Effector memory CD8-positive, alpha-beta T cell (primary cell): ENCODE measurements at regions not wholly inside any gene's neighbourhood (a gene's known extent, or its start where the extent isn't known, plus 50 kb on each side); places are given as distances from the start of the nearest gene placed in this dataset.
"Not testable (repeated sequence)": the region's sequence is repeated elsewhere in the genome, so short reads cannot be mapped to it uniquely, and the experiment has no call there.

Experiments
- ATAC-seq: fragments of 150-1000 bp; cut with Tn5 transposase; replicated peaks from 2 replicates; pipeline ENCODE4 v1.10.0; 2021; ENCODE audit warnings: mild to moderate bottlenecking, moderate library complexity
- DNase-seq, 3 experiments: peaks; one replicate each; pipeline ENCODE4 v3.0.0; 2021
- H3K27ac Mint-ChIP-seq, 2 donors: one replicate each; pipeline ENCODE4 v1.8.0; 2022; ENCODE audit warnings: mild to moderate bottlenecking in 2 of 2, mixed read lengths in 2 of 2, moderate library complexity in 2 of 2
- H3K27me3 Mint-ChIP-seq, 2 donors: one replicate each; pipeline ENCODE4 v1.8.0; 2022; ENCODE audit warnings: mixed read lengths in 2 of 2
- H3K36me3 Mint-ChIP-seq: one replicate; pipeline ENCODE4 v1.8.0; 2022; ENCODE audit warnings: mild to moderate bottlenecking, moderate library complexity, mixed read lengths; ENCODE audit not compliant: insufficient read depth
- H3K4me1 Mint-ChIP-seq, 2 donors: one replicate each; pipeline ENCODE4 v1.8.0; 2022; ENCODE audit warnings: low read depth in 2 of 2, mixed read lengths in 2 of 2
- H3K4me3 Mint-ChIP-seq, 2 donors: one replicate each; pipeline ENCODE4 v1.8.0; 2022; ENCODE audit warnings: mild to moderate bottlenecking in 2 of 2, mixed read lengths in 2 of 2, moderate library complexity in 2 of 2
- H3K9me3 Mint-ChIP-seq, 2 donors: one replicate each; pipeline ENCODE4 v1.8.0; 2022; ENCODE audit warnings: mixed read lengths in 2 of 2

GRCh38 chr7:10475940-10476641 is 497.6 kb upstream of the PHF14 start:
- no peak for ATAC-seq
- DNase-seq: no peak
- Mint-ChIP-seq H3K4me3 (no peak overlapping the region), H3K36me3 (no peaks in the 10 kb centered on the region), H3K4me1 (no peaks in the 10 kb centered on the region), H3K27me3 (no peaks in the 10 kb centered on the region), H3K9me3 (peaks cover 0 to 2% of the 10 kb centered on the region in 2 donors), H3K27ac (no peak overlapping the region)

- no peaks in the 10 kb centered on the region for H3K27me3 Mint-ChIP-seq
- ATAC-seq (no peak), DNase-seq (no peak)
- H3K36me3 Mint-ChIP-seq: no peaks in the 10 kb centered on the region
- no peak overlapping the region for H3K4me3 Mint-ChIP-seq
- H3K9me3 Mint-ChIP-seq: peaks cover 0 to 2% of the 10 kb centered on the region in 2 donors
- H3K4me1 Mint-ChIP-seq: no peaks in the 10 kb centered on the region
- no peak overlapping the region for H3K27ac Mint-ChIP-seq
Observed at GRCh38 chr7:10476642-10477041, 497.0 kb upstream of the PHF14 start.

GRCh38 chr7:10483671-10484070 is 490.0 kb upstream of the PHF14 start:
- H3K9me3 Mint-ChIP-seq: peaks cover 0 to 6% of the 10 kb centered on the region in 2 donors
- ATAC-seq: no peak
- no peaks in the 10 kb centered on the region for H3K4me1 Mint-ChIP-seq
- DNase-seq: no peak
- H3K4me3 Mint-ChIP-seq: no peak overlapping the region
- no peak overlapping the region for H3K27ac Mint-ChIP-seq
- H3K36me3 Mint-ChIP-seq: no peaks in the 10 kb centered on the region
- H3K27me3 Mint-ChIP-seq: no peaks in the 10 kb centered on the region

- no peaks in the 10 kb centered on the region for H3K27me3 Mint-ChIP-seq
- H3K27ac Mint-ChIP-seq: no peak overlapping the region
- H3K36me3 Mint-ChIP-seq: no peaks in the 10 kb centered on the region
- no peak for ATAC-seq
- H3K9me3 Mint-ChIP-seq: peaks cover 0 to 6% of the 10 kb centered on the region in 2 donors
- no peak overlapping the region for H3K4me3 Mint-ChIP-seq
- no peak for DNase-seq
- H3K4me1 Mint-ChIP-seq: no peaks in the 10 kb centered on the region
Observed at GRCh38 chr7:10484767-10485166, 488.9 kb upstream of the PHF14 start.

- not testable (repeated sequence) for DNase-seq, H3K27me3 Mint-ChIP-seq, H3K4me1 Mint-ChIP-seq, ATAC-seq, H3K36me3 Mint-ChIP-seq, H3K27ac Mint-ChIP-seq, H3K4me3 Mint-ChIP-seq
- H3K9me3 Mint-ChIP-seq: peaks cover 8 to 37% of the 10 kb centered on the region in 2 donors
Observed at GRCh38 chr7:10501206-10501884, 472.3 kb upstream of the PHF14 start.

- Mint-ChIP-seq H3K4me3 (no peak overlapping the region), H3K27ac (no peak overlapping the region), H3K9me3 (peaks cover 5 to 13% of the 10 kb centered on the region in 2 donors), H3K4me1 (no peaks in the 10 kb centered on the region), H3K27me3 (no peaks in the 10 kb centered on the region), H3K36me3 (no peaks in the 10 kb centered on the region)
- no peak for ATAC-seq
- no peak for DNase-seq
Observed at GRCh38 chr7:10507032-10507431, 466.6 kb upstream of the PHF14 start.

- no peak overlapping the region for H3K4me3 Mint-ChIP-seq
- peaks cover 2% of the 10 kb centered on the region for H3K36me3 Mint-ChIP-seq
- ATAC-seq: no peak
- H3K4me1 Mint-ChIP-seq: no peaks in the 10 kb centered on the region
- peaks cover 0 to 6% of the 10 kb centered on the region in 2 donors for H3K9me3 Mint-ChIP-seq
- no peak for DNase-seq
- H3K27ac Mint-ChIP-seq: no peak overlapping the region
- no peaks in the 10 kb centered on the region for H3K27me3 Mint-ChIP-seq
Observed at GRCh38 chr7:10521306-10521705, 452.4 kb upstream of the PHF14 start.

- H3K27ac Mint-ChIP-seq, H3K27me3 Mint-ChIP-seq, H3K4me1 Mint-ChIP-seq, ATAC-seq, H3K9me3 Mint-ChIP-seq, DNase-seq, H3K4me3 Mint-ChIP-seq, H3K36me3 Mint-ChIP-seq: not testable (repeated sequence)
Observed at GRCh38 chr7:10533429-10533828, 440.2 kb upstream of the PHF14 start.

GRCh38 chr7:10536561-10536960 is 437.1 kb upstream of the PHF14 start:
- ATAC-seq (no peak), DNase-seq (no peak)
- Mint-ChIP-seq H3K4me1 (no peaks in the 10 kb centered on the region), H3K4me3 (no peak overlapping the region), H3K27ac (no peak overlapping the region), H3K9me3 (peaks cover 0 to 3% of the 10 kb centered on the region in 2 donors), H3K36me3 (no peaks in the 10 kb centered on the region), H3K27me3 (no peaks in the 10 kb centered on the region)

- Mint-ChIP-seq H3K27ac (no peak overlapping the region), H3K4me1 (no peaks in the 10 kb centered on the region), H3K9me3 (no peaks in the 10 kb centered on the region), H3K27me3 (no peaks in the 10 kb centered on the region), H3K4me3 (no peak overlapping the region), H3K36me3 (no peaks in the 10 kb centered on the region)
- DNase-seq: no peak
- ATAC-seq: no peak
Observed at GRCh38 chr7:10537764-10538163, 435.9 kb upstream of the PHF14 start.

- ATAC-seq (no peak), DNase-seq (no peak)
- Mint-ChIP-seq H3K4me1 (no peaks in the 10 kb centered on the region), H3K27ac (no peak overlapping the region), H3K9me3 (peaks cover 0 to 4% of the 10 kb centered on the region in 2 donors), H3K36me3 (no peaks in the 10 kb centered on the region), H3K27me3 (no peaks in the 10 kb centered on the region), H3K4me3 (no peak overlapping the region)
Observed at GRCh38 chr7:10557375-10557774, 416.3 kb upstream of the PHF14 start.

- no peak overlapping the region for H3K4me3 Mint-ChIP-seq
- ATAC-seq (no peak), DNase-seq (no peak)
- no peaks in the 10 kb centered on the region for H3K4me1 Mint-ChIP-seq
- no peaks in the 10 kb centered on the region for H3K27me3 Mint-ChIP-seq
- peaks cover 0 to 6% of the 10 kb centered on the region in 2 donors for H3K9me3 Mint-ChIP-seq
- H3K36me3 Mint-ChIP-seq: no peaks in the 10 kb centered on the region
- no peak overlapping the region for H3K27ac Mint-ChIP-seq
Observed at GRCh38 chr7:10560497-10560896, 413.2 kb upstream of the PHF14 start.

- H3K4me3 Mint-ChIP-seq: no peak overlapping the region
- no peaks in the 10 kb centered on the region for H3K4me1 Mint-ChIP-seq
- DNase-seq: no peak
- no peak overlapping the region for H3K27ac Mint-ChIP-seq
- H3K9me3 Mint-ChIP-seq: no peaks in the 10 kb centered on the region
- no peaks in the 10 kb centered on the region for H3K36me3 Mint-ChIP-seq
- ATAC-seq: no peak
- H3K27me3 Mint-ChIP-seq: no peaks in the 10 kb centered on the region
Observed at GRCh38 chr7:10568891-10569290, 404.8 kb upstream of the PHF14 start.

GRCh38 chr7:10571759-10572158 is 401.9 kb upstream of the PHF14 start:
- Mint-ChIP-seq H3K4me1 (no peaks in the 10 kb centered on the region), H3K9me3 (no peaks in the 10 kb centered on the region), H3K4me3 (no peak overlapping the region), H3K36me3 (no peaks in the 10 kb centered on the region), H3K27ac (no peak overlapping the region), H3K27me3 (no peaks in the 10 kb centered on the region)
- no peak for DNase-seq
- ATAC-seq: no peak
